ENCODE measurements at regions not wholly inside any gene's neighbourhood (a gene's known extent, or its start where the extent isn't known, plus 50 kb on each side); places are given as distances from the start of the nearest gene placed in this dataset.

DNA sequence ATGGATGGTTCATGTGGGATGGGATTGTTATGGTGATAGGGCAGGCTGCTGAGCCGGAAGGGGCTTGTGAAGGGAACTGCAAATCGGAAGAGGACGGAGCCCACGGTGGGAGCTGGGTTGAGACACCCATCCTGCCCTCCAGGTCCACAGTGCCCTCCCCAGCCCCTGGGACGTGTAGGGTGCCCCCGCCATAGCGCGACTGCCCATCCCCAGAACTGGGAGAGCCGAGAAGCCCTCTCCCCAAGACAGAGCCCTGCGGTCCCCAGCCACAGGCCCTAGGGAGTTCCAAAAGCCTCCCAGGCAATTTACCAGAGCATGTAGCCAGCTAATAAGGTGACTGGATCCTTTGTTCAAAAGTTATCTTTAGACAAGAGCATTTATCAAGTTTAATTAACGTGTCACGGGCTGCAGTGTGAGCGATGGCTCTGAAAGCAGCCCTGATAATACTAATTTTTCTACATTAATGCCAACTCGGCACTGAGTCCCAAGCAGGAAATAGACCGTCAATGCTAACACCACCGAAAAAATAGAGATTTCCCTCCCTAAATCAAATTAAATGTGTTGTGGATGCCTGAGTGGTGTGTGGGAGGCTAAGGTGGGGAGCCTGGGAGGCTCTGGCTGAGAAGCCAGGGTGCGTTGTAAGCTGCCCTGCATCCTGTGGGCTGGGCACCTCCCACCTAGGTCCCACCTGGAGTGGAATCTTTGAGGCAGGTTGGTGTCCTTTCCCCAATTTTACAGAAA is 76.8 kb upstream of the RTL6 start:
- H3K36me3 ChIP-seq (ENCODE audit: control insufficient read depth, insufficient read depth, low read length): no peaks in the 10 kb centered on the region
- no peak overlapping the region for H3K27ac ChIP-seq
- H3K4me3 ChIP-seq (ENCODE audit: low read depth, low read length): no peak overlapping the region
- H3K27me3 ChIP-seq (ENCODE audit: control insufficient read depth, insufficient read depth, low read length): no peaks in the 10 kb centered on the region
- H3K9ac ChIP-seq: no peak overlapping the region
- H2AFZ ChIP-seq: no peak overlapping the region
- no peaks in the 10 kb centered on the region for H3K9me3 ChIP-seq (ENCODE audit: control insufficient read depth, low read length)
- H3K4me1 ChIP-seq: no peaks in the 10 kb centered on the region
- H3K4me2 ChIP-seq (ENCODE audit: low read length): no peak overlapping the region
- no peak for TF ChIP-seq CTCF (IDR thresholded peaks at IDR 0.05)
- no peaks in the 10 kb centered on the region for H3K79me2 ChIP-seq

DNA sequence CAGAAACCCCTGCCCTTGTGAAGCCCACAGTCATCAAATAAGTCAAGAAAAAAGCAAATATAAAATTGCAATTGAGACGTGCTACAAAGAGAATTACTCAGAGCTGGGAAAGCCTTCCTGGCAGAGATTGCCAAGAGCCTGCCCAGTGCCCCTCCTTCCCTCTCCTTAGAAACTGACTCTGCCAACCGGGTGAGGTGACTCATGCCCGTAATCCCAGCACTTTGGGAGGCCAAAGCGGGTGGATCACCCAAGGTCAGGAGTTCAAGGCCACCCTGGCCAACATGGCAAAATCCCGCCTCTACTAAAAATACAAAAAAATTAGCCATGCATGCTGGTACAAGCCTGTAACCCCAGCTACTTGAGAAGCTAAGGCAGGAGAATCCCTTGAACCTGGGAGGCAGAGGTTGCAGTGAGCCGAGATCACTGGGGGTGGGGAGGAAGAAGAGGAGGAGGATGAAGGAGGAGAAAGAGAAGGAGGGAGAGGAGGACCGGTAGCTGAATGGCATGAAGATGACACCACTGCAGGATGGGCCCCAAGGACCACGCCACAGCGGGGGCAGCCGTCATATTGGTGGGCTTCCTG is 76.1 kb upstream of the RTL6 start:
- no peaks in the 10 kb centered on the region for H3K79me2 ChIP-seq
- no peak overlapping the region for H3K4me3 ChIP-seq (ENCODE audit: low read depth, low read length)
- H3K27me3 ChIP-seq (ENCODE audit: control insufficient read depth, insufficient read depth, low read length): no peaks in the 10 kb centered on the region
- no peak for TF ChIP-seq CTCF (IDR thresholded peaks at IDR 0.05)
- no peak overlapping the region for H3K9ac ChIP-seq
- no peak overlapping the region for H2AFZ ChIP-seq
- no peaks in the 10 kb centered on the region for H3K36me3 ChIP-seq (ENCODE audit: control insufficient read depth, insufficient read depth, low read length)
- no peaks in the 10 kb centered on the region for H3K4me1 ChIP-seq
- H3K4me2 ChIP-seq (ENCODE audit: low read length): no peak overlapping the region
- H3K9me3 ChIP-seq (ENCODE audit: control insufficient read depth, low read length): no peaks in the 10 kb centered on the region
- H3K27ac ChIP-seq: no peak overlapping the region

- Histone ChIP-seq H2AFZ (no peak overlapping the region), H3K4me1 (no peaks in the 10 kb centered on the region), H3K4me3 (ENCODE audit: low read depth, low read length) (no peak overlapping the region), H3K27ac (no peak overlapping the region), H3K9me3 (ENCODE audit: control insufficient read depth, low read length) (no peaks in the 10 kb centered on the region), H3K9ac (no peak overlapping the region), H3K4me2 (ENCODE audit: low read length) (no peak overlapping the region), H3K36me3 (ENCODE audit: control insufficient read depth, insufficient read depth, low read length) (no peaks in the 10 kb centered on the region), H3K79me2 (no peaks in the 10 kb centered on the region), H3K27me3 (ENCODE audit: control insufficient read depth, insufficient read depth, low read length) (no peaks in the 10 kb centered on the region)
- TF ChIP-seq CTCF (IDR thresholded peaks at IDR 0.05): no peak
Measured at GRCh38 chr22:44573451-44573850, 75.4 kb upstream of the RTL6 start.

DNA sequence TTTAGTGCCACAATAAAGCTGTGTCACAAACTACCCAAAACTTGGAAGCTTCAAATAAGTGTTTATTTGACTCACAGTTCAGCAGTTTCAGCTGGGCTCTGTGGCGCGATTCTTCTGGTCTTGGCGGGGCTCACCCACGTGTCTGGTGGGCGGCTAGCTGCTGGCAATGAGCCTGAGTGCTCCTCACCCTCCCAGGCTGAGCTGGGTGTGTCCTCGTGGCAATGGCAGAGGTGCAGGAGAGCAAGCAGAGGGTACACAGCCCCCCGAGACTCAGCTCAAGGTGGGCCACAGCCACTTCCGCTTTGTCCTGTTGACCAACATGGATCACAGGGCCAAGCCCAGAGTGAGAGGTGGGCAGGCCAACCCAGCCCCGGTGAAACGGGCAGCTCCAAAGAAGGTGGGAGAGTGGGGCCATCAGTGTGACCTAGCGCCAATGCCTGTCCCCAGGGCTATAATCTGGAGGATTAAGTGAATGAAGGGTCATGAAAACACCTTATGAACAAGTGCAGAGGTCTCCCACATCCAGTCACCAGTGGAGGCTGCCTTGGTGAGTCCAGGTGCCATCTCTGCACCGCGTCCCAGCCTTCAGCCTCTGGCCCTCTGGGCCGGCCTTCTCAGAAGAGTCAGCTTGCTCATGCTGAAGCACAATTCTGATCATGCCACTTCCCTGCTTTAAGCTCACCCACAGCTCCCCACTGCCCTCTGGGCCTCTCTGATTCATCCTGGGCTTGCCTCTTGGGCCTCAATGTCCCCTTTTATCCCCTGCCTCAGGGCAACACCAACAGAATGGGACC is 74.6 kb upstream of the RTL6 start:
- Histone ChIP-seq H3K27me3 (ENCODE audit: control insufficient read depth, insufficient read depth, low read length) (no peaks in the 10 kb centered on the region), H3K4me3 (ENCODE audit: low read depth, low read length) (no peak overlapping the region), H3K27ac (no peak overlapping the region)

More for the DNA sequence above, 74.6 kb upstream of the RTL6 start:
- Histone ChIP-seq H3K9ac (no peak overlapping the region), H3K36me3 (ENCODE audit: control insufficient read depth, insufficient read depth, low read length) (no peaks in the 10 kb centered on the region), H3K4me1 (no peaks in the 10 kb centered on the region), H3K4me2 (ENCODE audit: low read length) (no peak overlapping the region), H3K79me2 (no peaks in the 10 kb centered on the region), H2AFZ (no peak overlapping the region), H3K9me3 (ENCODE audit: control insufficient read depth, low read length) (no peaks in the 10 kb centered on the region)
- no peak for TF ChIP-seq CTCF (IDR thresholded peaks at IDR 0.05)
